ENCODE measurements at regions not wholly inside any gene's neighbourhood (a gene's known extent, or its start where the extent isn't known, plus 50 kb on each side); places are given as distances from the start of the nearest gene placed in this dataset.

GRCh38 chr20:62545901-62546525 lies 70.2 kb upstream of the GATA5 start:
- no peak overlapping the region for H3K27ac ChIP-seq (ENCODE audit: low read depth in 1 of 2, low read length in 2 of 2)
- H3K27me3 ChIP-seq (ENCODE audit: control insufficient read depth in 1 of 2, insufficient read depth in 2 of 2, low read length in 2 of 2): peaks cover 24 to 27% of the 10 kb centered on the region in 2 experiments
- ATAC-seq (ENCODE audit: poor library complexity) (no peak), DNase-seq (no peak)
- Mint-ChIP-seq H3K36me3 (ENCODE audit: low read depth) (peaks cover 3% of the 10 kb centered on the region), H3K27me3 (peaks cover 13% of the 10 kb centered on the region), H3K4me1 (ENCODE audit: low read depth) (peaks cover 5% of the 10 kb centered on the region), H3K27ac (no peak overlapping the region), H3K4me3 (no peak overlapping the region), H3K9me3 (no peaks in the 10 kb centered on the region)
- CTCF ChIA-PET: no interaction called here
- POLR2A ChIA-PET: no interaction called here
- peaks cover 0 to 17% of the 10 kb centered on the region in 2 experiments for H3K9me3 ChIP-seq (ENCODE audit: control insufficient read depth in 1 of 2, insufficient read depth in 1 of 2, low read length in 2 of 2)
- no peaks in the 10 kb centered on the region for H3K36me3 ChIP-seq (ENCODE audit: insufficient read depth, low read length)
- intact Hi-C loops (cut with DNase I, micrococcal nuclease): no loop called here
- TF ChIP-seq, protein P1, sequence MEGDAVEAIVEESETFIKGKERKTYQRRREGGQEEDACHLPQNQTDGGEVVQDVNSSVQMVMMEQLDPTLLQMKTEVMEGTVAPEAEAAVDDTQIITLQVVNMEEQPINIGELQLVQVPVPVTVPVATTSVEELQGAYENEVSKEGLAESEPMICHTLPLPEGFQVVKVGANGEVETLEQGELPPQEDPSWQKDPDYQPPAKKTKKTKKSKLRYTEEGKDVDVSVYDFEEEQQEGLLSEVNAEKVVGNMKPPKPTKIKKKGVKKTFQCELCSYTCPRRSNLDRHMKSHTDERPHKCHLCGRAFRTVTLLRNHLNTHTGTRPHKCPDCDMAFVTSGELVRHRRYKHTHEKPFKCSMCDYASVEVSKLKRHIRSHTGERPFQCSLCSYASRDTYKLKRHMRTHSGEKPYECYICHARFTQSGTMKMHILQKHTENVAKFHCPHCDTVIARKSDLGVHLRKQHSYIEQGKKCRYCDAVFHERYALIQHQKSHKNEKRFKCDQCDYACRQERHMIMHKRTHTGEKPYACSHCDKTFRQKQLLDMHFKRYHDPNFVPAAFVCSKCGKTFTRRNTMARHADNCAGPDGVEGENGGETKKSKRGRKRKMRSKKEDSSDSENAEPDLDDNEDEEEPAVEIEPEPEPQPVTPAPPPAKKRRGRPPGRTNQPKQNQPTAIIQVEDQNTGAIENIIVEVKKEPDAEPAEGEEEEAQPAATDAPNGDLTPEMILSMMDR (IDR thresholded peaks at IDR 0.05): no peak
- H3K4me3 ChIP-seq (ENCODE audit: low read length): no peak overlapping the region
- peaks cover 7% of the 10 kb centered on the region for H3K4me1 ChIP-seq (ENCODE audit: insufficient read depth, low read length)

GRCh38 chr20:62546606-62547005 lies 70.8 kb upstream of the GATA5 start:
- Mint-ChIP-seq H3K9me3 (no peaks in the 10 kb centered on the region), H3K4me3 (no peak overlapping the region), H3K4me1 (ENCODE audit: low read depth) (peaks cover 5% of the 10 kb centered on the region), H3K27me3 (peaks cover 16% of the 10 kb centered on the region), H3K36me3 (ENCODE audit: low read depth) (peaks cover 3% of the 10 kb centered on the region), H3K27ac (no peak overlapping the region)
- ATAC-seq (ENCODE audit: poor library complexity) (no peak), DNase-seq (no peak)
- CTCF ChIA-PET: no interaction called here
- no peaks in the 10 kb centered on the region for H3K36me3 ChIP-seq (ENCODE audit: insufficient read depth, low read length)
- TF ChIP-seq, protein P1 (IDR thresholded peaks at IDR 0.05): no peak
- intact Hi-C loops (cut with DNase I, micrococcal nuclease): no loop called here
- peaks cover 0 to 22% of the 10 kb centered on the region in 2 experiments for H3K9me3 ChIP-seq (ENCODE audit: control insufficient read depth in 1 of 2, insufficient read depth in 1 of 2, low read length in 2 of 2)
- H3K27me3 ChIP-seq (ENCODE audit: control insufficient read depth in 1 of 2, insufficient read depth in 2 of 2, low read length in 2 of 2): peaks cover 29 to 33% of the 10 kb centered on the region in 2 experiments
- H3K4me1 ChIP-seq (ENCODE audit: insufficient read depth, low read length): peaks cover 13% of the 10 kb centered on the region
- H3K27ac ChIP-seq (ENCODE audit: low read depth in 1 of 2, low read length in 2 of 2): no peak overlapping the region
- no peak overlapping the region for H3K4me3 ChIP-seq (ENCODE audit: low read length)
- POLR2A ChIA-PET: no interaction called here

DNA sequence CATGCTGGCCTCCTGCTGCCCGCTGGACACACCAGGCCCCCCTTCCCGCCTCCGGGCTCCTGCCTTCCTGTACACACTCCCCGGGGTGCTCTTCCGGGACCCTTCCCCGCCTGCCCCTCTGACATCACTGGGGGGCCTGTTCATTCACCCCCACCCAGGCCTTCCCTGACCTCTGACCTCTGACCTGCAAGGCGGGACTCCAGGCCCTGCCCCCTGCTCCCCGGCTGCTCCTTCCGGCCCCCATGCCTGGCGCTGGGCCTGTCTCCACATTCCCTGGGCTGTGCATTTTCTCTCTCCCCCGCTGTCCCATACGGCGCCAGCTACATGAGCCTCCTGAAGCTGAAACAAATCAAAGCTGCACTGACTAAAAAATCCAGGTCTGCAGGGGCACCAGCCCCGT lies 71.6 kb upstream of the GATA5 start:
- intact Hi-C loops (cut with DNase I, micrococcal nuclease): no loop called here
- H3K27me3 Mint-ChIP-seq: peaks cover 20% of the 10 kb centered on the region
- H3K36me3 Mint-ChIP-seq (ENCODE audit: low read depth): peaks cover 3% of the 10 kb centered on the region
- H3K9me3 Mint-ChIP-seq: no peaks in the 10 kb centered on the region
- Histone ChIP-seq H3K27ac (ENCODE audit: low read depth in 1 of 2, low read length in 2 of 2) (no peak overlapping the region), H3K4me1 (ENCODE audit: insufficient read depth, low read length) (peaks cover 16% of the 10 kb centered on the region), H3K4me3 (ENCODE audit: low read length) (no peak overlapping the region), H3K9me3 (ENCODE audit: control insufficient read depth in 1 of 2, insufficient read depth in 1 of 2, low read length in 2 of 2) (peaks cover 0 to 26% of the 10 kb centered on the region in 2 experiments), H3K27me3 (ENCODE audit: control insufficient read depth in 1 of 2, insufficient read depth in 2 of 2, low read length in 2 of 2) (peaks cover 34 to 38% of the 10 kb centered on the region in 2 experiments), H3K36me3 (ENCODE audit: insufficient read depth, low read length) (no peaks in the 10 kb centered on the region)
- TF ChIP-seq, protein P1 (IDR thresholded peaks at IDR 0.05): no peak
- ChIA-PET POLR2A (no interaction called here), CTCF (no interaction called here)
- DNase-seq (no peak), ATAC-seq (ENCODE audit: poor library complexity) (no peak)
- H3K27ac Mint-ChIP-seq: no peak overlapping the region
- peaks cover 5% of the 10 kb centered on the region for H3K4me1 Mint-ChIP-seq (ENCODE audit: low read depth)
- H3K4me3 Mint-ChIP-seq: no peak overlapping the region
